ENCODE measurements at regions not wholly inside any gene's neighbourhood (a gene's known extent, or its start where the extent isn't known, plus 50 kb on each side); places are given as distances from the start of the nearest gene placed in this dataset.

GRCh38 chr2:106010818-106011355, 183.2 kb downstream of the UXS1 start:
- no peaks in the 10 kb centered on the region for H3K27me3 ChIP-seq (ENCODE audit: control insufficient read depth in 2 of 2, insufficient read depth in 2 of 2, low read length in 2 of 2)
- no peak overlapping the region for H3K9ac ChIP-seq (ENCODE audit: insufficient read depth in 1 of 2, low read depth in 2 of 2, low read length in 2 of 2)
- no peaks in the 10 kb centered on the region for H4K20me1 ChIP-seq (replicated peaks; ENCODE audit: control insufficient read depth, insufficient read depth, low read length)
- TF ChIP-seq GABPA (tag; conservative IDR thresholded peaks at IDR 0.05; ENCODE audit: low read depth) (peak; percentile 59), TFE3 (CRISPR knock-in tag; IDR thresholded peaks at IDR 0.05) (peak; percentile 53), MEF2A (IDR thresholded peaks at IDR 0.05; ENCODE audit: control insufficient read depth, low read depth, low read length) (no peak)
- POLR2A ChIA-PET: interaction anchor here (0.5 kb wide), 1 partner anchor 530 kb away, joined by 4 read pairs; no protein-coding TSS in a partner anchor
- no peak for FAIRE-seq
- WGBS (ENCODE audit: insufficient coverage, low coverage, missing lambda C conversion rate): under 1% methylated on average over 6 of the region's 6 CpGs
- H3K4me1 ChIP-seq (replicated peaks in 1 of 2; ENCODE audit: control insufficient read depth in 2 of 2, insufficient read depth in 2 of 2, low read length in 2 of 2): no peaks in the 10 kb centered on the region
- CTCF ChIA-PET (ENCODE audit: low intra/inter-chr PET ratio): no interaction called here
- no peak for ATAC-seq
- H3K79me2 ChIP-seq (ENCODE audit: control insufficient read depth, insufficient read depth, low read length): no peaks in the 10 kb centered on the region
- no peak overlapping the region for H3K4me3 ChIP-seq
- H3K9me1 ChIP-seq (ENCODE audit: control insufficient read depth, insufficient read depth, low read length): no peaks in the 10 kb centered on the region
- BruUV-seq (replicated peaks): no TSS peak
- no peaks in the 10 kb centered on the region for H3K36me3 ChIP-seq (ENCODE audit: control insufficient read depth, insufficient read depth, low read length)
- no peak overlapping the region; the same call in 1 of the 2 replicates for H2AFZ ChIP-seq (ENCODE audit: low read depth, low read length)
- H3K27ac ChIP-seq (ENCODE audit: extremely low read depth, low read depth, low read length): no peak overlapping the region
- no peak for DNase-seq (ENCODE audit: extremely low read depth in 1 of 4, low spot score in 3 of 4)
- in situ Hi-C loops (cut with MboI): no loop called here
- H3K4me2 ChIP-seq (ENCODE audit: insufficient read depth, low read length): no peak overlapping the region; the same call in 1 of the 2 replicates
- no peaks in the 10 kb centered on the region for H3K9me3 ChIP-seq (replicated peaks; ENCODE audit: control insufficient read depth, insufficient read depth, low read depth, low read length)
- intact Hi-C loops (cut with micrococcal nuclease): no loop called here

- Histone ChIP-seq H3K9me1 (ENCODE audit: control insufficient read depth, insufficient read depth, low read length) (no peaks in the 10 kb centered on the region), H3K79me2 (ENCODE audit: control insufficient read depth, insufficient read depth, low read length) (no peaks in the 10 kb centered on the region), H3K4me3 (no peak overlapping the region), H3K9me3 (replicated peaks; ENCODE audit: control insufficient read depth, insufficient read depth, low read depth, low read length) (no peaks in the 10 kb centered on the region), H3K9ac (ENCODE audit: insufficient read depth in 1 of 2, low read depth in 2 of 2, low read length in 2 of 2) (no peak overlapping the region), H2AFZ (ENCODE audit: low read depth, low read length) (no peak overlapping the region), H3K4me2 (ENCODE audit: insufficient read depth, low read length) (no peak overlapping the region), H4K20me1 (replicated peaks; ENCODE audit: control insufficient read depth, insufficient read depth, low read length) (no peaks in the 10 kb centered on the region), H3K27ac (ENCODE audit: extremely low read depth, low read depth, low read length) (no peak overlapping the region), H3K4me1 (replicated peaks in 1 of 2; ENCODE audit: control insufficient read depth in 2 of 2, insufficient read depth in 2 of 2, low read length in 2 of 2) (no peaks in the 10 kb centered on the region), H3K36me3 (ENCODE audit: control insufficient read depth, insufficient read depth, low read length) (no peaks in the 10 kb centered on the region), H3K27me3 (ENCODE audit: control insufficient read depth in 2 of 2, insufficient read depth in 2 of 2, low read length in 2 of 2) (no peaks in the 10 kb centered on the region)
- 0% methylated on average over 1 of the region's 1 CpG for WGBS (ENCODE audit: insufficient coverage, low coverage, missing lambda C conversion rate)
- POLR2A ChIA-PET: no interaction called here
- in situ Hi-C loops (cut with MboI): no loop called here
- intact Hi-C loops (cut with micrococcal nuclease): no loop called here
- FAIRE-seq (no peak), ATAC-seq (no peak), DNase-seq (ENCODE audit: extremely low read depth in 1 of 4, low spot score in 3 of 4) (no peak)
- CTCF ChIA-PET (ENCODE audit: low intra/inter-chr PET ratio): no interaction called here
- BruUV-seq (replicated peaks): no TSS peak
- TF ChIP-seq, protein P1, sequence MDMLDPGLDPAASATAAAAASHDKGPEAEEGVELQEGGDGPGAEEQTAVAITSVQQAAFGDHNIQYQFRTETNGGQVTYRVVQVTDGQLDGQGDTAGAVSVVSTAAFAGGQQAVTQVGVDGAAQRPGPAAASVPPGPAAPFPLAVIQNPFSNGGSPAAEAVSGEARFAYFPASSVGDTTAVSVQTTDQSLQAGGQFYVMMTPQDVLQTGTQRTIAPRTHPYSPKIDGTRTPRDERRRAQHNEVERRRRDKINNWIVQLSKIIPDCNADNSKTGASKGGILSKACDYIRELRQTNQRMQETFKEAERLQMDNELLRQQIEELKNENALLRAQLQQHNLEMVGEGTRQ (CRISPR knock-in tag; IDR thresholded peaks at IDR 0.05): no peak
- TF ChIP-seq CEBPG (CRISPR knock-in tag; IDR thresholded peaks at IDR 0.05) (no peak), CEBPG (tag; conservative IDR thresholded peaks at IDR 0.05 in 1 of 2, IDR thresholded peaks at IDR 0.05 in 1 of 2) (no peak), ZNF384 (IDR thresholded peaks at IDR 0.05; ENCODE audit: low read depth, low read length) (no peak), ZNF143 (CRISPR knock-in tag; IDR thresholded peaks at IDR 0.05) (no peak), ILF3 (IDR thresholded peaks at IDR 0.05; ENCODE audit: borderline replicate concordance) (no peak), SNIP1 (IDR thresholded peaks at IDR 0.05; ENCODE audit: low read depth) (no peak), FOXA1 (IDR thresholded peaks at IDR 0.05; ENCODE audit: borderline replicate concordance) (no peak), HCFC1 (IDR thresholded peaks at IDR 0.05; ENCODE audit: low read depth, low read length) (no peak), SNRNP70 (optimal IDR thresholded peaks at IDR 0.05; ENCODE audit: low read depth, low read length) (no peak)
Observed at GRCh38 chr2:106009096-106009495, 185.0 kb downstream of the UXS1 start.
